ENCODE measurements at regions not wholly inside any gene's neighbourhood (a gene's known extent, or its start where the extent isn't known, plus 50 kb on each side); places are given as distances from the start of the nearest gene placed in this dataset.
"Not testable (repeated sequence)": the region's sequence is repeated elsewhere in the genome, so short reads cannot be mapped to it uniquely, and the experiment has no call there.

DNA sequence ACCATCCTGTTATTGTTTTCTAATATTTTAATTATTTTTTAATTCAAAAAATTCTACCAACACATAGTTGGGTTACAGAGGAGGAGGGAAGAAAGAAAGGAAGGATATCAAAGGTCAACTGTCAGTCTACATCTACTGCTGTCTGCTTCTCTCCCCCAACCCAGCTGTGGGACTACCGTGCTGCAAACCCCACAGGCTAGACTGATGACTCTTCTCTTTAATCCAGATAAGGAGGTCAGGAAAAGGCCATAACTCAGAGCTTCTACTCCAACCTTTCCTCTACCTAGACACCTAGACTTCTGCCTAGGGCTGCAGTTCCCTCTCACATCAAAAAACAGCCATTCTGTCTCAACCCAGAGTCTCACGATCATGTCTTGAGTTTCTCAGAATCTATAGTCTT is 124.2 kb upstream of the ETV3 start:
- Mint-ChIP-seq H3K27me3 (peaks cover 33% of the 10 kb centered on the region), H3K4me1 (no peaks in the 10 kb centered on the region), H3K27ac (no peak overlapping the region), H3K4me3 (no peak overlapping the region), H3K9me3 (peaks cover 9 to 13% of the 10 kb centered on the region in 2 donors)
- DNase-seq, result no peak
- no peak for ATAC-seq

- H3K4me1 Mint-ChIP-seq, result not testable (repeated sequence)
- peaks cover 56% of the 10 kb centered on the region for H3K27me3 Mint-ChIP-seq
These were observed 117.7 kb upstream of the ETV3 start for GRCh38 chr1:157255891-157256290.

DNA sequence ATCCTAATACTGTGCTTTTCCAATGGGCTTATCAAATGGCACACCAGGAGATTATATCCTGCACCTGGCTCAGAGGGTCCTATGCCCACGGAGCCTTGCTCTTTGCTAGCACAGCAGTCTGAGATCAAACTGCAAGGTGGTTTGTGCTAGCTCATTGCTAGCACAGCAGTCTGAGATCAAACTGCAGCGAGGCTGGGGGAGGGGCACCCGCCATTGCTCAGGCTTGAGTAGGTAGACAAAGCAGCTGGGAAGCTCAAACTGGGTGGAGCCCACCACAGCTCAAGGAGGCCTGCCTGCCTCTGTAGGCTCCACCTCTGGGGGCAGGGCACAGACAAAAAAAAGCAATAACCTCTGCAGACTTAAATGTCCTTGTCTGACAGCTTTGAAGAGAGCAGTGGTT is 116.0 kb upstream of the ETV3 start:
- Mint-ChIP-seq H3K9me3 (peaks cover 8 to 13% of the 10 kb centered on the region in 2 donors), H3K27me3 (peaks cover 56% of the 10 kb centered on the region)
- not testable (repeated sequence) for DNase-seq, H3K4me1 Mint-ChIP-seq, H3K4me3 Mint-ChIP-seq, ATAC-seq, H3K27ac Mint-ChIP-seq

More at GRCh38 chr1:157255891-157256290, 117.7 kb upstream of the ETV3 start:
- H3K27ac Mint-ChIP-seq, H3K4me3 Mint-ChIP-seq, ATAC-seq, DNase-seq: not testable (repeated sequence)
- H3K9me3 Mint-ChIP-seq, result peaks cover 17 to 24% of the 10 kb centered on the region in 2 donors

- ATAC-seq (no peak), DNase-seq (no peak)
- Mint-ChIP-seq H3K4me1 (no peaks in the 10 kb centered on the region), H3K9me3 (peaks cover 10 to 13% of the 10 kb centered on the region in 2 donors), H3K4me3 (no peak overlapping the region), H3K27ac (no peak overlapping the region), H3K27me3 (peaks cover 68% of the 10 kb centered on the region)
These were observed 114.3 kb upstream of the ETV3 start for GRCh38 chr1:157252473-157252872.

DNA sequence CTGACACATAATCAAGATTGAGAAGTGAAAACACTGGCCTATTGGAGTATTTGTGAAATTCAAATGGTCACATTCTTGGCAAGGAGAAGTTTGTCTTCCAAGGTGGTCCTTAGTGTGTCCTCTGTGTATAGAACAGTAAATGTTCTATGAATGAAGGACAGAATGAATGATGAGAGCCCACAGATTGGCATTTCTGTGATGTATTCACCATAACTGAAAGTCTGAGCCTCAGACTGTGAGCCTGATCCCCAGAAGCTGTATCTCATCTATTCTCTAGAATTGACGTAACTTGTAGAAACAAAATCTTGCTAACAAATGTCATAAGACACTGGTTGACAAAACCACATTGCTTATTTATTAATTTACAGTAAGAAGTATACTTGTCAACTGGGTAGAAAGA is 111.5 kb upstream of the ETV3 start:
- no peak overlapping the region for H3K4me3 Mint-ChIP-seq
- H3K4me1 Mint-ChIP-seq, result no peaks in the 10 kb centered on the region
- peaks cover 73% of the 10 kb centered on the region for H3K27me3 Mint-ChIP-seq
- H3K9me3 Mint-ChIP-seq, result peaks cover 8% of the 10 kb centered on the region in 2 donors
- no peak overlapping the region for H3K27ac Mint-ChIP-seq
- ATAC-seq, result no peak
- DNase-seq, result no peak

DNA sequence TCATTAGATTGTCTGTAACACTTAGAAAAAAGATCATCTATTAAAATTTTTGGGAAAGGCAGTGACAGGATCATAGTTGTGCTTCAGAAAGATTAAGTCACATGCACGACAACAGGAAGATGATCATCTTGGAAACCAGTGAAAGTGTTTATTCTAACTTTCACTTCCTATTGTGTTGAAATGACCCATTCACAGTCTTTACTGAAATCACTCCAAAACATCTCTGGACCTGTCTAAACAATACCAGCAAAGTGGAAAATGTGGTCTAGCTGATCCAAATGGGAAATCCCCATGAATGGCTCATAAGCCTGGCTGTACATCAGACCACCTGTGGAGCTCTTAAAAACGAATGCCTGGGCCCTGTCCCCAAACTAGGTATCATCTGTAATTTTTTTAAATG is 111.1 kb upstream of the ETV3 start:
- Mint-ChIP-seq H3K27me3 (peaks cover 73% of the 10 kb centered on the region), H3K4me1 (no peaks in the 10 kb centered on the region)
- peak; percentile 91 for ATAC-seq

DNA sequence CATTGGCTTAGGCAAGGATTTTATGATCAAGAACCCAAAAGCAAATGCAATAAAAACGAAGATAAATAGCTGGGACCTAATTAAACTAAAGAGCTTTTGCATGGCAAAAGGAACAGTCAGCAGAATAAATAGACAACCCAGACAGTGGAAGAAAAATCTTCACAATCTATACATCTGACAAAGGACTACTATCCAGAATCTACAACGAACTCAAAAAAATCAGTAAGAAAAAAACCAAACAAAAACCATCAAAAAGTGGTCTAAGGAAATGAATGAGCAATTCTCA is 109.5 kb upstream of the ETV3 start:
- not testable (repeated sequence) for ATAC-seq, DNase-seq, H3K4me1 Mint-ChIP-seq, H3K4me3 Mint-ChIP-seq, H3K27ac Mint-ChIP-seq, H3K9me3 Mint-ChIP-seq
- H3K27me3 Mint-ChIP-seq, result peaks cover 57% of the 10 kb centered on the region

More for the DNA sequence above, 111.1 kb upstream of the ETV3 start:
- H3K4me3 Mint-ChIP-seq, result no peak overlapping the region
- no peak overlapping the region for H3K27ac Mint-ChIP-seq
- peaks cover 7 to 8% of the 10 kb centered on the region in 2 donors for H3K9me3 Mint-ChIP-seq
- DNase-seq, result peak in 1 of 2 donors; percentile 17

GRCh38 chr1:157247005-157247763 is 109.0 kb upstream of the ETV3 start:
- H3K27me3 Mint-ChIP-seq, result peaks cover 52% of the 10 kb centered on the region
- no peaks in the 10 kb centered on the region for H3K4me1 Mint-ChIP-seq
- H3K27ac Mint-ChIP-seq, result no peak overlapping the region
- no peak for ATAC-seq
- no peak overlapping the region for H3K4me3 Mint-ChIP-seq
- no peak for DNase-seq
- H3K9me3 Mint-ChIP-seq, result peaks cover 0 to 7% of the 10 kb centered on the region in 2 donors

DNA sequence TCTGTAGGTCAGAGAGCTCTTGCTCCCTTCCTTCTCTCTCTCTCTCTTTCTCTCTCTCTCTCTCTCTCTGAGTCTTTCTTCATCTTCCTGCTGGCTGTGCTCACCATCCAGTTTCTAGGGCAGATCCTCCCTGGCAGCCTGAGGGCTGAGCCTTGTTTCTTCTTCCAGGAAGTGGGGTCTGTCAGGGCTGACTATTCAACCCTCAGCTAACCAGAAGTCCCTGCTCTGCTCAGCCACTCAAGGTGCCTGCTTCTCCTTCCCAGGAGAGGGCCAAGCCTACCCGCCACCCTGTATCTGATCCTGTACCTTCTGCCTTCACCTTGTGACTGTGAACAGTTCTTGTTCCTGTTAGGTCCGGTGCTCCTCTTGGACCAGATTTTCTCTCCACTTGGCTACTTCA is 107.6 kb upstream of the ETV3 start:
- peaks cover 0 to 7% of the 10 kb centered on the region in 2 donors for H3K9me3 Mint-ChIP-seq
- no peaks in the 10 kb centered on the region for H3K4me1 Mint-ChIP-seq
- no peak overlapping the region for H3K27ac Mint-ChIP-seq
- no peak overlapping the region for H3K4me3 Mint-ChIP-seq
- H3K27me3 Mint-ChIP-seq, result peaks cover 42% of the 10 kb centered on the region
- DNase-seq, result no peak
- no peak for ATAC-seq

DNA sequence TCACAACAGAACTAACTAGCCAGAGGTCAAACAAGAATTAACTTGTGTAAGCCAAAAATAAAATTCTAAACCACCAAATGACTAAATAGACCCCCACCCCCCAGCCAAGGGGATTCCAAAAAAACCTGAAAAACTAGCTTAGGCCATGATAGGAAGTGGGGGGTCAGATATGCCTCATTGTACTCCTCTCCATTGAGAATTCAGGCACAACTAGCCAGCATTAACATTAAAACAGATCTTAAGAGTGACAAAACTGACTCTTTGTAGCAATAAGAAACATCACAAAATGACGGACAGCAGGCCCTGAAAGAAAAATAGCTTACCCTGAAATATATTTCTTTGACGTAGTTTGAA is 103.0 kb upstream of the ETV3 start:
- Mint-ChIP-seq H3K27ac (no peak overlapping the region), H3K9me3 (no peaks in the 10 kb centered on the region), H3K4me1 (no peaks in the 10 kb centered on the region), H3K27me3 (peaks cover 26% of the 10 kb centered on the region), H3K4me3 (no peak overlapping the region)
- ATAC-seq (no peak), DNase-seq (no peak)

- ATAC-seq, result no peak
These were observed 102.4 kb upstream of the ETV3 start for GRCh38 chr1:157240495-157241184.

GRCh38 chr1:157239936-157240335 is 101.7 kb upstream of the ETV3 start:
- Mint-ChIP-seq H3K9me3 (no peaks in the 10 kb centered on the region), H3K27me3 (peaks cover 13% of the 10 kb centered on the region), H3K4me3 (no peak overlapping the region), H3K4me1 (no peaks in the 10 kb centered on the region), H3K27ac (no peak overlapping the region)
- ATAC-seq (no peak), DNase-seq (no peak)

More at GRCh38 chr1:157240495-157241184, 102.4 kb upstream of the ETV3 start:
- Mint-ChIP-seq H3K27ac (no peak overlapping the region), H3K4me1 (no peaks in the 10 kb centered on the region), H3K9me3 (no peaks in the 10 kb centered on the region), H3K4me3 (no peak overlapping the region), H3K27me3 (peaks cover 20% of the 10 kb centered on the region)
- DNase-seq, result no peak

GRCh38 chr1:157238585-157238984 is 100.4 kb upstream of the ETV3 start:
- Mint-ChIP-seq H3K4me1 (no peaks in the 10 kb centered on the region), H3K9me3 (no peaks in the 10 kb centered on the region), H3K27me3 (peaks cover 6% of the 10 kb centered on the region), H3K4me3 (no peak overlapping the region), H3K27ac (no peak overlapping the region)
- no peak for ATAC-seq
- DNase-seq, result no peak

DNA sequence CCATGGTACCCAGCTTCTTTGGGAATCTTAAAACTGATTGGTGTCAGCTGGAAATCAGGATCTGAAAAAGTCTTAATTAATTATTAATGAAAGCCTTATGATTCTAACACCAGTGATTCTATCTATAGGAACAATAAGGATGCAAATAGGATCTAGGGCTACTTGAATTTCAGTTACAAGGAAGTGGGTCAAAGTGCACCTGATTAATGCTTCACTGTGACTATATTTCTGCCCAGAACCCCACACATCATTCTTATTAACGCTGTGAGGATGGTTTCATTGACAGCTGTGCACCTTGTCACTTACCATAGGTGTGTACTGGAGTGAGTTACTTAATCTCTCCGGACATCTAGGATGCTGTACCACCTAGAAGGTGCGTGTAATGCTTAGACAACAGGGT is 99.8 kb upstream of the ETV3 start:
- Mint-ChIP-seq H3K4me3 (no peak overlapping the region), H3K4me1 (no peaks in the 10 kb centered on the region), H3K9me3 (no peaks in the 10 kb centered on the region), H3K27me3 (peaks cover 6% of the 10 kb centered on the region), H3K27ac (no peak overlapping the region)
- DNase-seq (no peak), ATAC-seq (no peak)

GRCh38 chr1:157237522-157237921 is 99.3 kb upstream of the ETV3 start:
- Mint-ChIP-seq H3K27ac (no peak overlapping the region), H3K4me1 (no peaks in the 10 kb centered on the region), H3K9me3 (no peaks in the 10 kb centered on the region), H3K27me3 (peaks cover 6% of the 10 kb centered on the region), H3K4me3 (no peak overlapping the region)
- ATAC-seq, result no peak
- no peak for DNase-seq

GRCh38 chr1:157236072-157236471 is 97.9 kb upstream of the ETV3 start:
- DNase-seq (no peak), ATAC-seq (no peak)
- no peaks in the 10 kb centered on the region for H3K9me3 Mint-ChIP-seq
- no peak overlapping the region for H3K27ac Mint-ChIP-seq
- peaks cover 6% of the 10 kb centered on the region for H3K27me3 Mint-ChIP-seq
- no peaks in the 10 kb centered on the region for H3K4me1 Mint-ChIP-seq
- H3K4me3 Mint-ChIP-seq, result no peak overlapping the region
